Endodermal cell (in vitro differentiated cells): ENCODE measurements at regions not wholly inside any gene's neighbourhood (a gene's known extent, or its start where the extent isn't known, plus 50 kb on each side); places are given as distances from the start of the nearest gene placed in this dataset.

Experiments used
- DNase-seq: peaks from one replicate; pipeline ENCODE4 v3.0.0-alpha.2; 2017
- H3K27ac ChIP-seq: 2 replicates; pipeline ENCODE4 v1.5.1; 2013; ENCODE audit warnings: mild to moderate bottlenecking, low read depth, low read length, moderate library complexity
- H3K27me3 ChIP-seq: 2 replicates; pipeline ENCODE4 v1.6.1; 2013; ENCODE audit warnings: mild to moderate bottlenecking, low read length, moderate library complexity; ENCODE audit not compliant: insufficient read depth, control insufficient read depth, poor library complexity, severe bottlenecking
- H3K36me3 ChIP-seq: 2 replicates; pipeline ENCODE4 v1.7.0; 2013; ENCODE audit warnings: mild to moderate bottlenecking, low read length, moderate library complexity; ENCODE audit not compliant: control insufficient read depth, insufficient read depth
- H3K4me1 ChIP-seq: one replicate; pipeline ENCODE4 v1.7.0; 2013; ENCODE audit warnings: low read length; ENCODE audit not compliant: control insufficient read depth, insufficient read depth
- H3K4me3 ChIP-seq: 2 replicates; pipeline ENCODE4 v1.5.1; 2013; ENCODE audit warnings: mild to moderate bottlenecking, low read length, moderate library complexity
- H3K9ac ChIP-seq: 2 replicates; pipeline ENCODE4 v1.6.1; 2013; ENCODE audit warnings: mild to moderate bottlenecking, low read length, moderate library complexity; ENCODE audit not compliant: poor library complexity, severe bottlenecking; ENCODE audit errors: extremely low read depth
- H3K9me3 ChIP-seq: 2 replicates; pipeline ENCODE4 v1.6.1; 2013; ENCODE audit warnings: mild to moderate bottlenecking, low read length, moderate library complexity; ENCODE audit not compliant: control insufficient read depth
- H3K27ac Mint-ChIP-seq: 2 replicates; pipeline ENCODE4 v1.8.0; 2020; ENCODE audit warnings: mixed read lengths
- H3K27me3 Mint-ChIP-seq: 2 replicates; pipeline ENCODE4 v1.8.0; 2021; ENCODE audit warnings: mild to moderate bottlenecking, mixed read lengths; ENCODE audit not compliant: insufficient read depth
- H3K36me3 Mint-ChIP-seq: 2 replicates; pipeline ENCODE4 v1.8.0; 2020; ENCODE audit warnings: low read depth, mixed read lengths
- H3K4me1 Mint-ChIP-seq: 2 replicates; pipeline ENCODE4 v1.8.0; 2020; ENCODE audit warnings: mixed read lengths
- H3K4me3 Mint-ChIP-seq: 2 replicates; pipeline ENCODE4 v1.8.0; 2020; ENCODE audit warnings: mild to moderate bottlenecking, moderate library complexity, mixed read lengths
- H3K9me3 Mint-ChIP-seq: 2 replicates; pipeline ENCODE4 v1.8.0; 2020; ENCODE audit warnings: mild to moderate bottlenecking, mixed read lengths
- CTCF ChIP-seq: fragments of 200-600 bp; sonication (generic); conservative IDR thresholded peaks from 2 replicates; pipeline ENCODE4 v1.5.0; 2021; ENCODE audit warnings: antibody characterized with exemption, mild to moderate bottlenecking
- WGBS, 2 experiments: methylation state at CpG; one replicate each; pipeline versions ENCODE4 v1.1.5 to v1.1.7; 2013; ENCODE audit warnings: missing lambda C conversion rate in 2 of 2, mixed read lengths in 1 of 2; ENCODE audit not compliant: insufficient coverage in 1 of 2, insufficient read length in 1 of 2; 5-methylcytosine and 5-hydroxymethylcytosine counted together

- Histone ChIP-seq H3K9me3 (peaks cover 57% of the 10 kb centered on the region), H3K27ac (no peak overlapping the region), H3K4me1 (no peaks in the 10 kb centered on the region), H3K27me3 (no peaks in the 10 kb centered on the region), H3K9ac (no peak overlapping the region), H3K4me3 (no peak overlapping the region), H3K36me3 (no peaks in the 10 kb centered on the region)
- Mint-ChIP-seq H3K9me3 (peaks cover 78% of the 10 kb centered on the region), H3K4me1 (no peaks in the 10 kb centered on the region), H3K27me3 (no peaks in the 10 kb centered on the region), H3K4me3 (no peak overlapping the region), H3K27ac (no peak overlapping the region), H3K36me3 (no peaks in the 10 kb centered on the region)
- no peak for DNase-seq
- WGBS, 2 experiments: 83 to 93% methylated on average over 5 to 6 of the region's 6 CpGs
- TF ChIP-seq CTCF: no peak
Measured at GRCh38 chr19:20863176-20863575, 59.9 kb upstream of the ZNF85 start.
